Hepatocyte (in vitro differentiated cells): ENCODE measurements at regions not wholly inside any gene's neighbourhood (a gene's known extent, or its start where the extent isn't known, plus 50 kb on each side); places are given as distances from the start of the nearest gene placed in this dataset.

Experiments used
- DNase-seq: peaks from one replicate; pipeline ENCODE4 v3.0.0-alpha.2; 2016; ENCODE audit warnings: low spot score
- H2AFZ ChIP-seq: fragments of 200-600 bp; sonication (generic); 2 replicates; pipeline ENCODE4 v1.6.0; 2016; ENCODE audit warnings: antibody characterized with exemption, mild to moderate bottlenecking
- H3K27ac ChIP-seq: fragments of 200-600 bp; sonication (generic); 2 replicates; pipeline ENCODE4 v1.5.1; 2016; ENCODE audit warnings: mild to moderate bottlenecking
- H3K27me3 ChIP-seq: fragments of 200-600 bp; sonication (generic); 2 replicates; pipeline ENCODE4 v1.6.1; 2016
- H3K36me3 ChIP-seq: fragments of 200-600 bp; sonication (generic); replicated peaks from 2 replicates; pipeline ENCODE4 v1.5.1; 2016; ENCODE audit warnings: low read depth; ENCODE audit not compliant: insufficient read depth
- H3K4me1 ChIP-seq: fragments of 200-600 bp; sonication (generic); 2 replicates; pipeline ENCODE4 v1.5.1; 2016; ENCODE audit warnings: mild to moderate bottlenecking, moderate library complexity; ENCODE audit not compliant: insufficient read depth
- H3K4me2 ChIP-seq: fragments of 200-600 bp; sonication (generic); 2 replicates; pipeline ENCODE4 v1.6.0; 2016
- H3K4me3 ChIP-seq: fragments of 200-600 bp; sonication (generic); 2 replicates; pipeline ENCODE4 v1.5.1; 2016; ENCODE audit warnings: mild to moderate bottlenecking
- H3K79me2 ChIP-seq: fragments of 200-600 bp; sonication (generic); 2 replicates; pipeline ENCODE4 v1.6.0; 2017; ENCODE audit warnings: mild to moderate bottlenecking
- H3K9me2 ChIP-seq: fragments of 200-600 bp; sonication (generic); replicated peaks from 2 replicates; pipeline ENCODE4 v1.6.0; 2017; ENCODE audit warnings: mild to moderate bottlenecking; ENCODE audit not compliant: insufficient read depth
- H3K9me3 ChIP-seq: fragments of 200-600 bp; sonication (generic); 2 replicates; pipeline ENCODE4 v1.5.1; 2016; ENCODE audit warnings: low read depth, mild to moderate bottlenecking
- H4K20me1 ChIP-seq: fragments of 200-600 bp; sonication (generic); 2 replicates; pipeline ENCODE4 v1.6.0; 2016; ENCODE audit warnings: mild to moderate bottlenecking; ENCODE audit not compliant: insufficient read depth, poor library complexity, severe bottlenecking
- EZH2 ChIP-seq: fragments of 200-600 bp; sonication (generic); IDR thresholded peaks from 2 replicates; pipeline ENCODE4 v1.6.1; 2016; ENCODE audit warnings: antibody characterized with exemption, mild to moderate bottlenecking, borderline replicate concordance
- EZH2phosphoT487 ChIP-seq: fragments of 200-600 bp; sonication (generic); IDR thresholded peaks from one replicate; pipeline ENCODE4 v1.6.1; 2018; ENCODE audit warnings: antibody characterized with exemption, mild to moderate bottlenecking, low read depth, moderate library complexity; ENCODE audit not compliant: unreplicated experiment, severe bottlenecking
- WGBS: methylation state at CpG from one replicate; pipeline ENCODE4 v1.1.6; 2016; ENCODE audit warnings: low lambda C conversion rate; ENCODE audit errors: missing lambda C conversion rate; 5-methylcytosine and 5-hydroxymethylcytosine counted together
- TF ChIP-seq, protein P1 (sequence below): fragments of 200-600 bp; sonication (generic); IDR thresholded peaks from 2 replicates; pipeline ENCODE4 v1.5.1; 2016; ENCODE audit warnings: antibody characterized with exemption, mild to moderate bottlenecking; ENCODE audit not compliant: poor library complexity

DNA sequence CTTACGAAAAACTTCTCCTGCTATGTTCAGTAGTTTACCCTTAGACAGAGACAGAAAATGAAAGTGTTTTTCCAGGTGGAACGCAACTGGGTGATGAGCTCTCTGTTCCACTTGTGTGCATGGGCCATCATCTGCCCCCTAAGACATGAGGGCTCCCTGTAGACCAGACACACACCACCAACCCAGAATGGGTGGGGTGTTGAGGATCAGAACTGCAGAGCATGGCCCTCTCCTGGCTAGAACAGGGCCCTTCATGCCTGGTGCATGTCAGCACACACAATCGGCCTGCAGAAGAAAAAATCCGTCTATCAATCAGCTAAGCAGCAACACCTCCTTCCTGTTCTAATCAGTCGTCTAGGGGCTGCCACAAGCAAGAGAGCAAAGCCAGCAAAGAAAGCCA, 186.2 kb upstream of the INHBA start:
- no peak overlapping the region for H3K4me2 ChIP-seq
- peaks cover 27% of the 10 kb centered on the region for H3K4me1 ChIP-seq
- no peaks in the 10 kb centered on the region for H3K36me3 ChIP-seq
- no peaks in the 10 kb centered on the region for H3K79me2 ChIP-seq
- 86% methylated on average over 5 of the region's 5 CpGs for WGBS
- no peak for TF ChIP-seq EZH2phosphoT487
- no peak for TF ChIP-seq EZH2
- TF ChIP-seq, protein P1, sequence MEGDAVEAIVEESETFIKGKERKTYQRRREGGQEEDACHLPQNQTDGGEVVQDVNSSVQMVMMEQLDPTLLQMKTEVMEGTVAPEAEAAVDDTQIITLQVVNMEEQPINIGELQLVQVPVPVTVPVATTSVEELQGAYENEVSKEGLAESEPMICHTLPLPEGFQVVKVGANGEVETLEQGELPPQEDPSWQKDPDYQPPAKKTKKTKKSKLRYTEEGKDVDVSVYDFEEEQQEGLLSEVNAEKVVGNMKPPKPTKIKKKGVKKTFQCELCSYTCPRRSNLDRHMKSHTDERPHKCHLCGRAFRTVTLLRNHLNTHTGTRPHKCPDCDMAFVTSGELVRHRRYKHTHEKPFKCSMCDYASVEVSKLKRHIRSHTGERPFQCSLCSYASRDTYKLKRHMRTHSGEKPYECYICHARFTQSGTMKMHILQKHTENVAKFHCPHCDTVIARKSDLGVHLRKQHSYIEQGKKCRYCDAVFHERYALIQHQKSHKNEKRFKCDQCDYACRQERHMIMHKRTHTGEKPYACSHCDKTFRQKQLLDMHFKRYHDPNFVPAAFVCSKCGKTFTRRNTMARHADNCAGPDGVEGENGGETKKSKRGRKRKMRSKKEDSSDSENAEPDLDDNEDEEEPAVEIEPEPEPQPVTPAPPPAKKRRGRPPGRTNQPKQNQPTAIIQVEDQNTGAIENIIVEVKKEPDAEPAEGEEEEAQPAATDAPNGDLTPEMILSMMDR = no peak
- no peak overlapping the region for H3K4me3 ChIP-seq
- no peak overlapping the region for H2AFZ ChIP-seq
- DNase-seq = no peak
- no peak overlapping the region for H3K27ac ChIP-seq
- H3K9me2 ChIP-seq = no peaks in the 10 kb centered on the region
- no peaks in the 10 kb centered on the region for H3K9me3 ChIP-seq
- no peaks in the 10 kb centered on the region for H3K27me3 ChIP-seq
- no peaks in the 10 kb centered on the region for H4K20me1 ChIP-seq

DNA sequence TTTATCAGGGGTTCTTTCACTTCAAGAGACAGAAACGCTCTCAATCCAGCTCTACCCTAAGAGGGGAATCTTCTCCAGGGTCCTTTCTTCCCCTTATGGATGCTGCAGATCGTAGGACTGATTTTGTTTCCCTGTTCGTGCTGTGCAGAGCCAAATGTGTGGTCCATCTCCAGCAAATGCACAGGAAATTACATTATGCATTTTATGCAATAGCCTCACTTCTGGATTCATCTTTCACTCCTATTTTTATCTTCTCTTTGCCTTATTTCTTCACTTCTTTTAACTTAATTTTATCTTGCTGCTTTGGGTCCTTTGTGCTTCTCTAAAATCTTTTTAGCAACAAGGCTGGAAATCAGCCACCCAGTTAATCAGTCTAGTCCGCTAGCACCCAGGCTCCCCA, 184.5 kb upstream of the INHBA start:
- Histone ChIP-seq H3K9me2 (no peaks in the 10 kb centered on the region), H3K4me2 (no peak overlapping the region)
- TF ChIP-seq EZH2 (no peak), EZH2phosphoT487 (no peak)
- TF ChIP-seq, protein P1 = no peak

DNA sequence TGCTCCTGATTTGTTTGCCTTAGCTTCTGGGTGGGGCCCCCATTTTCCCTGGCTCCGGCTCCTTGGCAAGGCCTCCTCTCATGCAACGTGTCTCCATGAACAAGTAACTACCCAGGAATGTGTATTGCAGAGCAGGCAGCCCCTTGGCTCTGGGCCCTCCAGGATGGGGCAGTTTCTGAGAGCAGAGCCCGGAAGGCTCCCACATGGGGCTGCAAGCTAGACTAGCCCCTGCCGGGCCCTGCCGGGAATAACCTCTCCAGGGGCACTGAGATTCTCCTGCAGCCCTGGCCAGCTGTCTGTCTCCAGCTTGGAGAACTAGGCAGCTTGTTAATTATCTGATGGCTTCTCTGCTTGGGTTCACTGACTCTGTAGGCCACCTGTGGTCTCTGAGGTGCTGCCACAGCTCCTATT, 184.0 kb upstream of the INHBA start:
- 55% methylated on average over 5 of the region's 5 CpGs for WGBS
- TF ChIP-seq, protein P1 = no peak
- TF ChIP-seq EZH2phosphoT487 (no peak), EZH2 (no peak)
- H3K4me1 ChIP-seq = peaks cover 27% of the 10 kb centered on the region
- peak; percentile 34 for DNase-seq
- no peaks in the 10 kb centered on the region for H4K20me1 ChIP-seq
- H3K9me2 ChIP-seq = no peaks in the 10 kb centered on the region
- H3K79me2 ChIP-seq = no peaks in the 10 kb centered on the region
- no peak overlapping the region for H3K4me3 ChIP-seq
- H3K27ac ChIP-seq = no peak overlapping the region
- H3K4me2 ChIP-seq = peak overlapping the region; percentile 54
- H3K27me3 ChIP-seq = no peaks in the 10 kb centered on the region
- H2AFZ ChIP-seq = no peak overlapping the region
- H3K9me3 ChIP-seq = no peaks in the 10 kb centered on the region
- H3K36me3 ChIP-seq = no peaks in the 10 kb centered on the region

More for the DNA sequence above, 184.5 kb upstream of the INHBA start:
- H2AFZ ChIP-seq = no peak overlapping the region
- no peak overlapping the region for H3K4me3 ChIP-seq
- no peak for DNase-seq
- no peaks in the 10 kb centered on the region for H3K36me3 ChIP-seq
- H3K79me2 ChIP-seq = no peaks in the 10 kb centered on the region
- no peak overlapping the region for H3K27ac ChIP-seq
- peaks cover 27% of the 10 kb centered on the region for H3K4me1 ChIP-seq
- 83% methylated on average over 4 of the region's 4 CpGs for WGBS
- no peaks in the 10 kb centered on the region for H3K9me3 ChIP-seq
- no peaks in the 10 kb centered on the region for H4K20me1 ChIP-seq
- no peaks in the 10 kb centered on the region for H3K27me3 ChIP-seq
